ENCODE measurements at regions not wholly inside any gene's neighbourhood (a gene's known extent, or its start where the extent isn't known, plus 50 kb on each side); places are given as distances from the start of the nearest gene placed in this dataset.

DNA sequence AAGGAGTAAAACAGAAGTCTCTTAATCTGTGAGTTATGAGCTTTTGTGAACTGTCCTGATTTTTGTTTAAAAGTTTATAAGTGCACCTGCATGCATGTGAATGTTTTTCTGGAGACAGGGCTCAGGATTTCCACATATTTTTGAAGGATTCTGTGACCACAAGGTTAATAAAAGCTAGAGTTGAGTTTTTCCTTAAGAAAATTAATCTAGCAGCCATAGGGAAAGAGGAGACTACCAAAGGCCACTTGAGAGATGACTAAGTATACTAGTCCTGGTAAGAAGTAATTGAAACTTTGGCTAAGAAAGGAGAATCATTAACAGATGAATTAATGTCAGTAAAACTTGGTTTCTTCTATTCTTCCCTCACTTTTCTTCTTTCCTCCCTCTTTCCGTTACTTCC lies 176.8 kb upstream of the EPHA3 start:
- no peak for TF ChIP-seq POLR2A (IDR thresholded peaks at IDR 0.05)
- TF ChIP-seq, protein P1, sequence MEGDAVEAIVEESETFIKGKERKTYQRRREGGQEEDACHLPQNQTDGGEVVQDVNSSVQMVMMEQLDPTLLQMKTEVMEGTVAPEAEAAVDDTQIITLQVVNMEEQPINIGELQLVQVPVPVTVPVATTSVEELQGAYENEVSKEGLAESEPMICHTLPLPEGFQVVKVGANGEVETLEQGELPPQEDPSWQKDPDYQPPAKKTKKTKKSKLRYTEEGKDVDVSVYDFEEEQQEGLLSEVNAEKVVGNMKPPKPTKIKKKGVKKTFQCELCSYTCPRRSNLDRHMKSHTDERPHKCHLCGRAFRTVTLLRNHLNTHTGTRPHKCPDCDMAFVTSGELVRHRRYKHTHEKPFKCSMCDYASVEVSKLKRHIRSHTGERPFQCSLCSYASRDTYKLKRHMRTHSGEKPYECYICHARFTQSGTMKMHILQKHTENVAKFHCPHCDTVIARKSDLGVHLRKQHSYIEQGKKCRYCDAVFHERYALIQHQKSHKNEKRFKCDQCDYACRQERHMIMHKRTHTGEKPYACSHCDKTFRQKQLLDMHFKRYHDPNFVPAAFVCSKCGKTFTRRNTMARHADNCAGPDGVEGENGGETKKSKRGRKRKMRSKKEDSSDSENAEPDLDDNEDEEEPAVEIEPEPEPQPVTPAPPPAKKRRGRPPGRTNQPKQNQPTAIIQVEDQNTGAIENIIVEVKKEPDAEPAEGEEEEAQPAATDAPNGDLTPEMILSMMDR (IDR thresholded peaks at IDR 0.05), result no peak

DNA sequence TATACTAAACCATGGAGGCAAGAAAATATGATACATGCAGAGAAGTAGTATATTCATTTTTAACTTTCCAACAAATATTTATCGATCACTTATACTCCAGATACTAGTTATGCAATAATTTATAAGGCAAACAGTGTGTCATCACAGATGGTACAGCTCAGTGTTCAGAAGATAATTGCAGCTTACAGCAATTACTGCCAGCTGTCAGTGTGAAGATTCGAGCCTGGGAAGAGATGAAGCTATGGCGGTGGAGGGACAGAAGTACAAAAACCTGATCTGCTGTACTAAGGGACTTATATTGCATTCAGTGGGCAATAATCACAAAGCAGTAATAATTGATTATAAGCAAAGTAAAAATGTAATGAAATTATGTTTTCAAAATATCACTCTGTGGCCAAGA lies 170.6 kb upstream of the EPHA3 start:
- Histone ChIP-seq H3K36me3 (no peaks in the 10 kb centered on the region), H3K4me3 (no peak overlapping the region), H3K9me3 (no peaks in the 10 kb centered on the region), H3K27me3 (no peaks in the 10 kb centered on the region), H3K4me1 (no peaks in the 10 kb centered on the region), H3K27ac (no peak overlapping the region)
- intact Hi-C loops (cut with DNase I; ENCODE audit: low total_unique reads), result no loop called here
- DNase-seq, result no peak
- TF ChIP-seq, protein P1 (IDR thresholded peaks at IDR 0.05), result no peak
- TF ChIP-seq POLR2A (IDR thresholded peaks at IDR 0.05), result no peak

More for the DNA sequence above, 176.8 kb upstream of the EPHA3 start:
- no peaks in the 10 kb centered on the region for H3K36me3 ChIP-seq
- no peak overlapping the region for H3K27ac ChIP-seq
- no peaks in the 10 kb centered on the region for H3K4me1 ChIP-seq
- no peak for DNase-seq
- no peaks in the 10 kb centered on the region for H3K9me3 ChIP-seq
- H3K4me3 ChIP-seq, result no peak overlapping the region
- H3K27me3 ChIP-seq, result no peaks in the 10 kb centered on the region
- intact Hi-C loops (cut with DNase I; ENCODE audit: low total_unique reads), result no loop called here

DNA sequence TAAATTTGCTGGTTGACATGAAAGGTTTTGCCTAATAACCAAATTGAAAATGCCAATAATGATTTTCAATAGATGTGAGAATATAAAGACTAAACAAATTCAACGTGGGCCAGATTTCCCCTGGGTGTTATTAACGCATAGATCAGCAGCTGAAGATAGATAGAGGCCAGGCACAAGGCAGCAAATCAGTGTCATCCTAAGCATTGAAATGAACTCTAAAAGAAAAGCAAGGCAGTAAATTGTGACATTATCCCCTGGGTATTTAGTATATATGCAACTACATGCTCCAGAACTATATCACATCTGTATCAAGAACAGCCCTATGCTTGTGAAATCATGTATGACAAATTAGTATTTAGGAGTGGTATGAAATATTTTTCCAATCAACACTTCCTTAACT lies 167.1 kb upstream of the EPHA3 start:
- Histone ChIP-seq H3K4me1 (no peaks in the 10 kb centered on the region), H3K9me3 (no peaks in the 10 kb centered on the region), H3K27me3 (no peaks in the 10 kb centered on the region), H3K36me3 (no peaks in the 10 kb centered on the region), H3K27ac (no peak overlapping the region), H3K4me3 (no peak overlapping the region)
- no peak for TF ChIP-seq POLR2A (IDR thresholded peaks at IDR 0.05)
- TF ChIP-seq, protein P1 (IDR thresholded peaks at IDR 0.05), result no peak
- DNase-seq, result no peak
- intact Hi-C loops (cut with DNase I; ENCODE audit: low total_unique reads), result no loop called here

DNA sequence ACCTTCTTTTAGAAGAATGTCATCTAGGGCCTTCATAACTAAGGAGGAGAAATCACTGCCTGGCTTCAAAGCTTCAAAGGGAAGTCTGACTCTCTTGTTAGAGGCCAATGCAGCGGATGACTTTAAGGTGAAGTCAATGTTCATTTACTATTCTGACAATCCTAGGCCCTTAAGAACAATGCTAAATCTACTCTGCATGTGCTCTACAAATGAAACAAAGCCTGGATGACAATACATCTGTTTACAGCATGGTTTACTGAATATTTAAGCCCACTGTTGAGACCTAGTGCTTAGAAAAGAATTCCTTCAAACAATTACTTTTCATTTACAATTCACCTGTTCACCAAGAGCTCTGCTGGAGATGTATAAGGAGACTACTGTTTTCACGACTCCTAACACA lies 160.4 kb upstream of the EPHA3 start:
- no peaks in the 10 kb centered on the region for H3K4me1 ChIP-seq
- intact Hi-C loops (cut with DNase I; ENCODE audit: low total_unique reads), result no loop called here
- H3K9me3 ChIP-seq, result no peaks in the 10 kb centered on the region
- H3K27me3 ChIP-seq, result no peaks in the 10 kb centered on the region
- H3K4me3 ChIP-seq, result no peak overlapping the region
- TF ChIP-seq, protein P1 (IDR thresholded peaks at IDR 0.05), result no peak
- no peak for TF ChIP-seq POLR2A (IDR thresholded peaks at IDR 0.05)
- no peak for DNase-seq
- no peak overlapping the region for H3K27ac ChIP-seq
- H3K36me3 ChIP-seq, result no peaks in the 10 kb centered on the region

DNA sequence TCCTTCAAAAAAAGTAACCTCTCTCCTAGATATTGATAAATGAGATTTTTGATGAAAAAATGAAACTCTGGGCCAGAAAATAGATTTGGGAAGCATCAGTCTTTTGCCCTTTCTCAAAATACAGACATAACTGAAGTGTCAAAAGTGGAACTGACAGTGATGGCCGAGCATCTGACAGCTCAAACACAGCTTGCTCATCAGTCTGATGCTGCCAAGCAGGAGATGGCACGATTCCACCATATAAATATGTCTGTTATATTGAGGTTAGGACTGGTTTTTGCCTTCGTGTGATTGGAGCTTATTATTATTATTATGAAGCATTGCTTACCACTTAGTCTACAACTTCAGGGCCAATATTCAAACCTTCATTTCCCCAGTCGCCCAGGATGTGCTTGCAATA lies 152.6 kb upstream of the EPHA3 start:
- DNase-seq, result no peak
- no peak overlapping the region for H3K4me3 ChIP-seq
- no peaks in the 10 kb centered on the region for H3K4me1 ChIP-seq
- intact Hi-C loops (cut with DNase I; ENCODE audit: low total_unique reads), result no loop called here
- no peak for TF ChIP-seq POLR2A (IDR thresholded peaks at IDR 0.05)
- TF ChIP-seq, protein P1 (IDR thresholded peaks at IDR 0.05), result no peak
- no peaks in the 10 kb centered on the region for H3K27me3 ChIP-seq
- no peaks in the 10 kb centered on the region for H3K9me3 ChIP-seq
- no peaks in the 10 kb centered on the region for H3K36me3 ChIP-seq
- H3K27ac ChIP-seq, result no peak overlapping the region

Measured in uterus (tissue), 3 donors.